ENCODE measurements at regions not wholly inside any gene's neighbourhood (a gene's known extent, or its start where the extent isn't known, plus 50 kb on each side); places are given as distances from the start of the nearest gene placed in this dataset.

DNA sequence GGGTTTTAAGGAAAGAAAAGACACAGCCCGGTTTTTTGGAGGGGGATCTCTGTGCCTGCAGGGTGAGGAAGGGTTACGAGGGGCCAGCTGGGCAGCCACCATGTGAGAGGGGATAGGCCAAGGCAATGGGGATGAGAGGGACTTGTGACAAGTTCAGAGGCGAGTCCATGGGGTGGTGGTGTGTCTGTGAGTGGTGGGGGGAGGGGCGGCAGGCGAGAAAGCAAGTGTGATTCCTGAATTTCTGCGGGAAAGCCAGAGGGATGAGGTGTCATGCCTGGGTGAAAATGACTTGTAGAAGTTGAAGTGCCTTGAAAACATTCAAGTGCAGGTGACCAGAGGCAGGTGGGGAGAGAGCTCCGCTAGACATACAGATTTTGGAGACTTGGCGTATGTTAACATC lies 61.0 kb upstream of the RNF32 start:
- TF ChIP-seq, protein P1, sequence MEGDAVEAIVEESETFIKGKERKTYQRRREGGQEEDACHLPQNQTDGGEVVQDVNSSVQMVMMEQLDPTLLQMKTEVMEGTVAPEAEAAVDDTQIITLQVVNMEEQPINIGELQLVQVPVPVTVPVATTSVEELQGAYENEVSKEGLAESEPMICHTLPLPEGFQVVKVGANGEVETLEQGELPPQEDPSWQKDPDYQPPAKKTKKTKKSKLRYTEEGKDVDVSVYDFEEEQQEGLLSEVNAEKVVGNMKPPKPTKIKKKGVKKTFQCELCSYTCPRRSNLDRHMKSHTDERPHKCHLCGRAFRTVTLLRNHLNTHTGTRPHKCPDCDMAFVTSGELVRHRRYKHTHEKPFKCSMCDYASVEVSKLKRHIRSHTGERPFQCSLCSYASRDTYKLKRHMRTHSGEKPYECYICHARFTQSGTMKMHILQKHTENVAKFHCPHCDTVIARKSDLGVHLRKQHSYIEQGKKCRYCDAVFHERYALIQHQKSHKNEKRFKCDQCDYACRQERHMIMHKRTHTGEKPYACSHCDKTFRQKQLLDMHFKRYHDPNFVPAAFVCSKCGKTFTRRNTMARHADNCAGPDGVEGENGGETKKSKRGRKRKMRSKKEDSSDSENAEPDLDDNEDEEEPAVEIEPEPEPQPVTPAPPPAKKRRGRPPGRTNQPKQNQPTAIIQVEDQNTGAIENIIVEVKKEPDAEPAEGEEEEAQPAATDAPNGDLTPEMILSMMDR (IDR thresholded peaks at IDR 0.05), result no peak
- TF ChIP-seq POLR2A (IDR thresholded peaks at IDR 0.05) (no peak), POLR2AphosphoS5 (IDR thresholded peaks at IDR 0.05) (no peak), EP300 (IDR thresholded peaks at IDR 0.05) (no peak)

Measured in upper lobe of left lung (tissue), 4 donors.